ENCODE measurements at regions not wholly inside any gene's neighbourhood (a gene's known extent, or its start where the extent isn't known, plus 50 kb on each side); places are given as distances from the start of the nearest gene placed in this dataset.

DNA sequence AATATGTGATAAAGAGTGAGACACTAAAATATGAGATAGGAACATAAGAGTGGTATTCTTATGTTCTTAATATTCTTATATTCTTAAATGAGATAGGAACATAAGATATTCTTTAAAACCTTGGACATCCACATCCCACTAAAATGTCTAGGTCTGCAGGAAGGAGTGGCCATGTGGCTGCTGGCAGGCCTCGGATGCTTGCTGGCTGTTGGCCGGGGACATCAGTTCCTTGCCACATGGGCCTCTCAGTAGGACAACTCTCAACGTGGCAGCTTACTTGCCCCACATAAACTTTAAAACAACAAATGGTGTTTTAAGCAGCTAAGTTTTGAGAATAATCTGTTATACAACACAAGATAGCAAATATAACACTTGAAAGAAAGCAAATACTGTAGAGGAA, 240.1 kb downstream of the CASP12 start:
- no peak overlapping the region for H3K27ac ChIP-seq (ENCODE audit: low read length, poor library complexity, severe bottlenecking)
- no peak overlapping the region for H2AFZ ChIP-seq (ENCODE audit: low read depth, low read length)
- H2BK15ac ChIP-seq (ENCODE audit: low read depth, poor library complexity, severe bottlenecking) = no peak overlapping the region
- H2BK12ac ChIP-seq (ENCODE audit: low read length in 2 of 2) = no peak overlapping the region
- H3K79me1 ChIP-seq (replicated peaks; ENCODE audit: low read length, poor library complexity, severe bottlenecking) = no peaks in the 10 kb centered on the region
- H2BK120ac ChIP-seq (ENCODE audit: low read depth, low read length) = no peak overlapping the region
- no peak overlapping the region for H3K4ac ChIP-seq (ENCODE audit: low read depth in 1 of 2, low read length in 2 of 2)
- H3K27me3 ChIP-seq (ENCODE audit: control insufficient read depth in 1 of 2, insufficient read depth in 1 of 2, low read length in 2 of 2) = no peaks in the 10 kb centered on the region
- H3K9ac ChIP-seq (ENCODE audit: low read length) = no peak overlapping the region
- H4K91ac ChIP-seq (ENCODE audit: low read length) = no peak overlapping the region
- no peak overlapping the region for H2BK5ac ChIP-seq (ENCODE audit: low read depth, low read length, poor library complexity, severe bottlenecking)
- H3K4me3 ChIP-seq (ENCODE audit: insufficient read depth in 1 of 2, low read depth in 1 of 2, low read length in 2 of 2) = no peak overlapping the region
- no peak overlapping the region for H2AK5ac ChIP-seq (ENCODE audit: low read length, severe bottlenecking)
- no peaks in the 10 kb centered on the region for H3K36me3 ChIP-seq (ENCODE audit: control insufficient read depth in 1 of 2, insufficient read depth in 2 of 2, low read depth in 1 of 2, low read length in 2 of 2)
- H3K9me3 ChIP-seq (ENCODE audit: control insufficient read depth, low read length) = no peaks in the 10 kb centered on the region
- 67% methylated on average over 1 of the region's 3 CpGs for WGBS
- H3K4me2 ChIP-seq (ENCODE audit: low read length, poor library complexity, severe bottlenecking) = no peak overlapping the region
- no peak overlapping the region for H3K23ac ChIP-seq (ENCODE audit: low read length in 2 of 2)
- no peak overlapping the region for H3K14ac ChIP-seq (ENCODE audit: low read length in 2 of 2)
- no peak for DNase-seq
- no peak overlapping the region for H3K18ac ChIP-seq (ENCODE audit: low read depth in 1 of 2, low read length in 2 of 2)
- H4K8ac ChIP-seq (ENCODE audit: low read length) = no peak overlapping the region
- no peaks in the 10 kb centered on the region for H3K4me1 ChIP-seq (ENCODE audit: control insufficient read depth, insufficient read depth, low read depth, low read length)

DNA sequence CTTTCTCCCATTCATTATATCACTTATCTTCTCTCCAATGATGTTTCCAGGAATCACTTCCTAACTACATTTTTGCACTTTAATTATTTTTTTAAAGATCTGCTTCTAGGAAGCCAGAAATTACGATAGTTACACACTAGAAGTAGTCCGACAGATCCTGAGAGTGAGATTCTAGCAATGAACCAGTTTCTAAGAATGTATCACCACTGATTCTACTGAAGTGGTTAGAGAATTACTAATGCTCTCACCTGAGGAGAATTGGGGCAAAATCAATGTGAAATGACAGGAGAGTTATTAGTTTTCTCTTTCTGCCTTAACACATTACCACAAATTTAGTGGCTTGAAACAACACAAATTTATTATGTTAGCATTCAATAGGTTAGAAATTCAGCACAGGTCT, 241.2 kb downstream of the CASP12 start:
- Histone ChIP-seq H3K27ac (ENCODE audit: low read length, poor library complexity, severe bottlenecking) (no peak overlapping the region), H3K9ac (ENCODE audit: low read length) (no peak overlapping the region), H3K14ac (ENCODE audit: low read length in 2 of 2) (no peak overlapping the region), H3K4ac (ENCODE audit: low read depth in 1 of 2, low read length in 2 of 2) (no peak overlapping the region), H3K4me1 (ENCODE audit: control insufficient read depth, insufficient read depth, low read depth, low read length) (no peaks in the 10 kb centered on the region), H4K91ac (ENCODE audit: low read length) (no peak overlapping the region), H3K23ac (ENCODE audit: low read length in 2 of 2) (no peak overlapping the region), H2BK12ac (ENCODE audit: low read length in 2 of 2) (no peak overlapping the region), H3K4me2 (ENCODE audit: low read length, poor library complexity, severe bottlenecking) (no peak overlapping the region), H2AFZ (ENCODE audit: low read depth, low read length) (no peak overlapping the region), H2BK15ac (ENCODE audit: low read depth, poor library complexity, severe bottlenecking) (no peak overlapping the region), H3K79me1 (replicated peaks; ENCODE audit: low read length, poor library complexity, severe bottlenecking) (no peaks in the 10 kb centered on the region), H3K36me3 (ENCODE audit: control insufficient read depth in 1 of 2, insufficient read depth in 2 of 2, low read depth in 1 of 2, low read length in 2 of 2) (no peaks in the 10 kb centered on the region), H3K27me3 (ENCODE audit: control insufficient read depth in 1 of 2, insufficient read depth in 1 of 2, low read length in 2 of 2) (no peaks in the 10 kb centered on the region), H3K4me3 (ENCODE audit: insufficient read depth in 1 of 2, low read depth in 1 of 2, low read length in 2 of 2) (no peak overlapping the region), H3K9me3 (ENCODE audit: control insufficient read depth, low read length) (no peaks in the 10 kb centered on the region), H2BK5ac (ENCODE audit: low read depth, low read length, poor library complexity, severe bottlenecking) (no peak overlapping the region), H3K18ac (ENCODE audit: low read depth in 1 of 2, low read length in 2 of 2) (no peak overlapping the region), H2AK5ac (ENCODE audit: low read length, severe bottlenecking) (no peak overlapping the region), H4K8ac (ENCODE audit: low read length) (no peak overlapping the region), H2BK120ac (ENCODE audit: low read depth, low read length) (no peak overlapping the region)
- WGBS = 100% methylated on average over 2 of the region's 2 CpGs
- no peak for DNase-seq

DNA sequence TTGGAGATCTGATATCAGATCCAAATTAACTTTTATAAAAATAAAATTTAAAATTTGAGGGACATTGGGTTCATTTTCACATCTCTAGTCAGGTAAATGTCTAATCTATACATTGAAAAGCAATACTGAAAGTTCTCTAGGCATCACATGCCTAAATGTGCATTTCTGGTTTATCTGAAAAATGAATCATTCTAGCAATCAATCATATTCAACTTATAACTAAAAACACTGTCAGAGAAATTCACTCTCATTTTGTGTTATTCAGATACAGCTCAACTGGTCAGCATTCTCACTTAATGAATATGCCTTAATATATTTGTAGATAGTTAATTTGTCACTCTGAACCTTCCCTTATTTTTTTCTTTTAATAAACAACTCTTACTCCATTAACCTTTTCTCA, 243.2 kb downstream of the CASP12 start:
- Histone ChIP-seq H3K23ac (ENCODE audit: low read length in 2 of 2) (no peak overlapping the region), H3K27ac (ENCODE audit: low read length, poor library complexity, severe bottlenecking) (no peak overlapping the region), H2BK15ac (ENCODE audit: low read depth, poor library complexity, severe bottlenecking) (no peak overlapping the region), H3K14ac (ENCODE audit: low read length in 2 of 2) (no peak overlapping the region), H3K9me3 (ENCODE audit: control insufficient read depth, low read length) (no peaks in the 10 kb centered on the region), H3K79me1 (replicated peaks; ENCODE audit: low read length, poor library complexity, severe bottlenecking) (no peaks in the 10 kb centered on the region), H2BK120ac (ENCODE audit: low read depth, low read length) (no peak overlapping the region), H2AFZ (ENCODE audit: low read depth, low read length) (no peak overlapping the region), H3K9ac (ENCODE audit: low read length) (no peak overlapping the region), H2BK12ac (ENCODE audit: low read length in 2 of 2) (no peak overlapping the region), H3K4ac (ENCODE audit: low read depth in 1 of 2, low read length in 2 of 2) (no peak overlapping the region), H3K36me3 (ENCODE audit: control insufficient read depth in 1 of 2, insufficient read depth in 2 of 2, low read depth in 1 of 2, low read length in 2 of 2) (no peaks in the 10 kb centered on the region), H3K4me3 (ENCODE audit: insufficient read depth in 1 of 2, low read depth in 1 of 2, low read length in 2 of 2) (no peak overlapping the region), H4K91ac (ENCODE audit: low read length) (no peak overlapping the region), H3K27me3 (ENCODE audit: control insufficient read depth in 1 of 2, insufficient read depth in 1 of 2, low read length in 2 of 2) (no peaks in the 10 kb centered on the region), H2AK5ac (ENCODE audit: low read length, severe bottlenecking) (no peak overlapping the region), H3K18ac (ENCODE audit: low read depth in 1 of 2, low read length in 2 of 2) (no peak overlapping the region), H3K4me2 (ENCODE audit: low read length, poor library complexity, severe bottlenecking) (no peak overlapping the region), H3K4me1 (ENCODE audit: control insufficient read depth, insufficient read depth, low read depth, low read length) (no peaks in the 10 kb centered on the region), H4K8ac (ENCODE audit: low read length) (no peak overlapping the region), H2BK5ac (ENCODE audit: low read depth, low read length, poor library complexity, severe bottlenecking) (no peak overlapping the region)
- DNase-seq = no peak

DNA sequence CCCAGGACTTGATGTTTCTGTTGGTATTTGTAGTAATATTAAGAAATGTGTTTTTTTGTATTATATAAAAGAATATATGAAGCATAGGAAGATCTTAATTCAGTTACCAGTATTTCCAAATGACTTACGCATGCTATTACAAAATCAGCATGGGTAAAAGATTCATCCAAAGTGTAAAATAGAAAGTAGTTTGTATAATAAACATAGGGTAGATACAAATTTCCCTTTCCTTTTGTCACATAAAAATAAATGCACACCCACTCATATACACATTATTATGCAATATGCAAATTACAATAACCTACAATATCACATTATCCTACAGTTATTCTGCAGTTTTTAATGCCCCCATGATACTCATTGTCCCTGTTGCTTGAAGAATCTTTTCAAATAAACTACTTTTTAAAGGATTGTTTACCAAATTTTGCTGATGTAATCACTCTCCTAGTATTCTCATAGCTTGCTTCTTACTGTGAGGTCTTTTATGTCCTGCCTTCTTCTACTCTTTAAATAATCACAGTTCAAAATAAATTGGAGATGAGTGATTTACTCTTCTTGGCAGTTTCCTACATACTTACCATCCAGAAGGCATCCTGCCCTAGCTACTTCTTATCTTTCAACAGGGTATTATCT, 244.0 kb downstream of the CASP12 start:
- Histone ChIP-seq H3K23ac (ENCODE audit: low read length in 2 of 2) (no peak overlapping the region), H2BK120ac (ENCODE audit: low read depth, low read length) (no peak overlapping the region), H3K27ac (ENCODE audit: low read length, poor library complexity, severe bottlenecking) (no peak overlapping the region)

More for the DNA sequence above, 244.0 kb downstream of the CASP12 start:
- no CpG with 5 or more reads among the region's 1 CpG for WGBS
- Histone ChIP-seq H3K14ac (ENCODE audit: low read length in 2 of 2) (no peak overlapping the region), H3K4me2 (ENCODE audit: low read length, poor library complexity, severe bottlenecking) (no peak overlapping the region), H3K27me3 (ENCODE audit: control insufficient read depth in 1 of 2, insufficient read depth in 1 of 2, low read length in 2 of 2) (no peaks in the 10 kb centered on the region), H3K9ac (ENCODE audit: low read length) (no peak overlapping the region), H3K9me3 (ENCODE audit: control insufficient read depth, low read length) (no peaks in the 10 kb centered on the region), H4K91ac (ENCODE audit: low read length) (no peak overlapping the region), H3K4me3 (ENCODE audit: insufficient read depth in 1 of 2, low read depth in 1 of 2, low read length in 2 of 2) (no peak overlapping the region), H2BK15ac (ENCODE audit: low read depth, poor library complexity, severe bottlenecking) (no peak overlapping the region), H2BK12ac (ENCODE audit: low read length in 2 of 2) (no peak overlapping the region), H3K4ac (ENCODE audit: low read depth in 1 of 2, low read length in 2 of 2) (no peak overlapping the region), H3K4me1 (ENCODE audit: control insufficient read depth, insufficient read depth, low read depth, low read length) (no peaks in the 10 kb centered on the region), H3K79me1 (replicated peaks; ENCODE audit: low read length, poor library complexity, severe bottlenecking) (no peaks in the 10 kb centered on the region), H2BK5ac (ENCODE audit: low read depth, low read length, poor library complexity, severe bottlenecking) (no peak overlapping the region), H2AK5ac (ENCODE audit: low read length, severe bottlenecking) (no peak overlapping the region), H2AFZ (ENCODE audit: low read depth, low read length) (no peak overlapping the region), H3K36me3 (ENCODE audit: control insufficient read depth in 1 of 2, insufficient read depth in 2 of 2, low read depth in 1 of 2, low read length in 2 of 2) (no peaks in the 10 kb centered on the region), H4K8ac (ENCODE audit: low read length) (no peak overlapping the region), H3K18ac (ENCODE audit: low read depth in 1 of 2, low read length in 2 of 2) (no peak overlapping the region)
- DNase-seq = no peak
